Esophagus muscularis mucosa (tissue), 3 donors: ENCODE measurements at regions not wholly inside any gene's neighbourhood (a gene's known extent, or its start where the extent isn't known, plus 50 kb on each side); places are given as distances from the start of the nearest gene placed in this dataset.

Experiments used
- EP300 ChIP-seq: sonication (generic); formaldehyde crosslinking; IDR thresholded peaks from one replicate; pipeline ENCODE4 v1.6.1; 2017; ENCODE audit warnings: antibody characterized with exemption
- POLR2AphosphoS5 ChIP-seq, 2 donors: sonication (generic); formaldehyde crosslinking; IDR thresholded peaks; one replicate each; pipeline ENCODE4 v1.6.1; 2017; ENCODE audit warnings: antibody characterized with exemption in 2 of 2

GRCh38 chr7:46545790-46546189, 624.7 kb upstream of the IGFBP3 start:
- no peak for TF ChIP-seq POLR2AphosphoS5 (IDR thresholded peaks at IDR 0.05)
- TF ChIP-seq EP300: no peak
